Fibroblast of skin of abdomen (primary cell): ENCODE measurements at regions not wholly inside any gene's neighbourhood (a gene's known extent, or its start where the extent isn't known, plus 50 kb on each side); places are given as distances from the start of the nearest gene placed in this dataset.

Source experiments
- DNase-seq: peaks from one replicate; pipeline ENCODE4 v3.0.0-alpha.2; 2013

DNA sequence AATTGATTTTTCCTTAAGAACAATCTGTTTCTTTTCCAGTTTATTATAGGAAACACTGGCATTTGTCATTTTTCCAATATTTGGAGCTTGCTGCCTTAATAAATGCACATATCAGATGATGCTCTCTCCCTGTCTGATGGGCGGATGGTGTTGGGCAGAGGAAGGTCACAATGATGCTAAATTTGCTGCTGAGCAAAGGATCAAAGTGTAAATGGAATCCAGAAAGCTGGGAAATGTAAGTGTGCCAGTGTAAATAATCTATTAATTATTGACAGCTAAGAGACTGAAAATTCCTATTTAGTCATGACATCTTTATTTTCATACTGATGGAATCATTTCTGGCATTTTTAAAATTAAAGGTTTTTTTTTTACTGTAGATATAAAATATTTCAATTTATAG lies 243.2 kb downstream of the PTBP2 start:
- no peak for DNase-seq

DNA sequence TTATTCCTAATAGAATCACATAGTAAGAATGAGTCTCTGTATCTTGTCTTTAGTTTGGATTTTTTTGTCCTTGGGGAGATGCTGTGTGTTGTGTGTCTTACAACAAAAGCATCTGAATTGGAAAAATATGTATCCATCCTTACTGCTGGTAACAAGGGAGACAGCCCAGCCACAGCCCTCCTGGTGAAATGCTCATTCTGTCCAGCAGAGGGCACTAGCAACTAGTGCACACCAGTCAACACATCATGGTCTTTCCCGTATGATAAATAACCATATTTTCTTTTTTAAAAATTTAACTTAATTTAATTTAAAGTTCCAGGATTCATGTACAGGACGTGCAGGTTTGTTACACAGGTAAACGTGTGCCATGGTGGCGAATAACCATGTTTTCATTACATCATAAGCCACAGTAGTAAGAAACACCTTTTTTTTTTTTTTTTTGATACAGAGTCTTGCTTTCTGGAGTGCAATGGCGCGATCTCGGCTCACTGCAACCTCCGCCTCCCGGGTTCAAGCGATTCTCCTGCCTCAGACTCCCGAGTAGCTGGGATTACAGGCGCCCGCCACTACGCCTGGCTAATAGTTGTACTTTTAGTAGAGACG lies 245.1 kb downstream of the PTBP2 start:
- DNase-seq: peak; percentile 73

DNA sequence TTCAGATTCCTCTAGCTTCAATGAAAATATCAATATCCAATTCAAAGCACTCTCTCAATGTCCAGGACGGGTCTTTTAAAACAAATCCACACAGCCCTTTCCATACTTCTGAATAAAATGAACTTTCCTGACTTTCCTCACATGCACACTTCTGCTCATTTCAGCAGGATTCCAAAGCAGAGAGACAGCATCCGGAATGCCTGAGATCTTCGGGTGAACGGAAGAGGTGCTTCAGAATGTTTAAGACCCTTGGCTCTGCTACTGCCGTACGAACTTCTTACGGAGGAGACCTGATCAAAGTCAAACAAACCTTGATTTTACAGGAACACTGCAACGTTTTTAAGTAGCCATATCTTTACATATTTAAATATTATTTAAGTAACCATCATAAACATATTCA lies 245.7 kb downstream of the PTBP2 start:
- no peak for DNase-seq

DNA sequence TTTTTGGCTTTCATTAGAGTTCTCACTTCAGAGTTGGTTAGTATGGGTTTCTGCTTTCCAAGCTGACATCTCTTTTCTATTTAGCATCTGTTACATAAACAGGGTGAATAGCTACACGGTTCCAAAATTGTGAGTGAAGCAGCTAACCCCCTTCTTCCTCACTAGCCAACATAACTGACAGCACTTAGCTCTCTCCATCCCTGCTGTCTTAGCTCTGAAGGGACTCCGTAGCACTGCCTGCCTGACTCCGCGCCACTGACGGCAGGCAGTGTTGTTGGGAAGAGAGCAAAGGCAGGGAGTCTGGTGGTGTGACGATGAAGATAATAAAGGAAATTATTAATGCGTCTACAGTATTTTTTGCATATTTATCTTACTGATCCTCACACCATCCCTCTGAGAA lies 247.0 kb downstream of the PTBP2 start:
- DNase-seq: no peak

DNA sequence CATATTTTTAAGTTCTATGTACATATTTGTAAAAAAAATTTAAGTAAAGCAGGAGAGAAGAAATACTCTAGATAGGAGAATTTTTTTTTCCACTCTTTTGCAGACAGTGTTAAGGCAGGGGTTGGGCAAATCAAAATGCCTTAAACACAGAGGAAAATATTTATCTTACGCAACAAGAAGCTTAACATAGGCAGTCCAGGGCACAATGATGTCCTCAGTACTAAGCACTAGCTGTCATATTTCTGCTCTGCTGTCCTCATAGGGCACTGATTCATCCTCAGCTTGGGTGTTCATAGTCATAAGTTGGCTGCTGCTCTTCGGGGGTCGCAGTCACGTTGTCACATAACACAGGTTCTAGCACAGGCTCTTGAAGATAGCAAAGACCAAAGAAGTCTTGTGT lies 247.4 kb downstream of the PTBP2 start:
- peak; percentile 27 for DNase-seq

DNA sequence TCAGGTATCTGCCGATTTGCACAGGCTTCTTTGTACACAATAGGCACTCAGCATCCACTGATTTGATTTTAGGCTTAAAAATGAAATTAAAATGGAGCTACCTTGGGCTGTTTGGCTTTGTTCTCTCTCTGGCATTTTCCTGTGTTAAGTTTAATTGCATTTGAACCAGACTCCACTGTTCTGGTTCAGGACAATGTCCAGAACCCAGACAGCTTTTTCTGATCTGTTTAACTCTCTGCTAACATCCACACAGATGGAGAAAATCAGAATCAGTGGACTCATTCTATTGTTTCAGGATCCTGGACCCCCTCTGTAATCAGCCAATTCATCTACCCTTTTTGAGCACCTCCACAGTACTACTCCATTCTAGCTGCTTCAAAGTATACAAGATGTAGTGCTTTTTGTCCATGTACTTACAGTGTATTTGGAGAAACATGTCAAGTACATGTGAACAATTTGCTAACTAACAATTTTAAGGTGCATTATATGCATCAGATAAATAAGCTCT lies 248.1 kb downstream of the PTBP2 start:
- DNase-seq: no peak

DNA sequence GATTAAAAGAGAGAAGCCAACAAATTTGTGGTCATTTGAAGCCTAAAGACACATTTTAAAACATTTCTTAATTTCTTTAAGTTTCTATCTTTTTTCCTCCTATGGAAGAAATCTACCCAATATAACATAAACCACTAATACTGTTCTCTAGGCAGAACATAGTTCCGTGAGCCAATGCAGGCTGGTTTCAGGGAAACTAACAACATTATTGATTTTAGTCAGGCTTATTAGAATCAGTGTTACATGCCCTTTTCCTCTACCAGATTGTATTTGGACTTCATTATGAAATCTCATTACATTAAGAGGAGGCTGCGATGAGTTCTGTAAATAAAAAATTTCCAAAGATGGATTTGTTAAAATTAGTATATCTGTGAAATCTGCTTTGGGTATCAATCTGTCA lies 249.9 kb downstream of the PTBP2 start:
- DNase-seq: no peak

DNA sequence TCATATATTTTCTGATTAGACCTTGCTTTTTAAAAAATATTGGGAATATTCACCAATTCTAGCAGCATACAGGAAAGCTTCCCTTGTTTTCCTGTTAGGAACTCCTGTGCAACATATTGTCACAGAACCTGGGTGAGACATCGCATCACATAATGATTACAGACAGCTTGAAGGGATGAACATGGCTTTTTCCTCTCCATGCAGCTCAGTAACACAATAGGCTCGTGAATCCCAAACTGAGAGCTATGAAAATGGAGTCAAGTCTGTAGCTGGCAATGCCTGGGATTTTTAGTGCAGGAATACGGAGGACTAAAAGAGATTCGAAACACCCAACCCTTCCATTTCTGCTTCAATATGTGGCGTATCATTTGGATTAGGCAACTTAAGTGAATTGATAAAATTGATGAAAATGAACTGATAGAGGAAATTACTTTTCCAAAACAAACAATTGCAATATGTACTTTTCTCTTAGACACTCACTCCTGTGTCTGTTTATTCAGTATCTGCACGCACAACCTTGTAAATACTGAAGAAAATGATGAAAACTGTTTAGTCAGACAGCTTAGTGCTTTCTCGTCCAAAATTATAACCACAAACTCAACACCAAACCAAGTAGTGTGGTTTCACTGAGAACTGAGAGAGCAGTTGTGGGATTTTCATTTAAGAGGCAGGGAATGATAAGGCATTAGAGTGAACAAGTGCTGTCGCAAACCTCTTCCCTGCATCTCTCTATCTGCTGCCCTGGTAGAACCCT lies 250.4 kb downstream of the PTBP2 start:
- no peak for DNase-seq

DNA sequence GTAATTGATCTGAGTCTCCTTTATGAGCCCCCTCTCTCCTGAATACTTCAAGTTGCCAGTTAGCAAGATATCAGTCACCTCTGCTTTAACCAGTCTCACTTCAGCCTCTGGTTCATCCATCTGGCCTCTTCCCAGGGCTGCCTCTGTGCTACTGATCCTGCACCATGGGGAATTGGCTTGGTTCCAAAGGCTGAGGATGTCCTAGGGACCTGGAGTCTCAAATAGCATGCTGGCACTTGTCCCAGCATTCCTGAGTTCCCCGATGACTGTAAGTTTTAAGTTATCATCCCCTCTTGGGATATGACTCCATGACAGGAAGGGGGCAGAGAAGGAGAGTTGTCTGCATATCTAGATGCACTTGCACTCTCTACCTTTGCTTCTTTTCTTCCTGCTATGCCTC lies 252.0 kb downstream of the PTBP2 start:
- DNase-seq: peak; percentile 45

DNA sequence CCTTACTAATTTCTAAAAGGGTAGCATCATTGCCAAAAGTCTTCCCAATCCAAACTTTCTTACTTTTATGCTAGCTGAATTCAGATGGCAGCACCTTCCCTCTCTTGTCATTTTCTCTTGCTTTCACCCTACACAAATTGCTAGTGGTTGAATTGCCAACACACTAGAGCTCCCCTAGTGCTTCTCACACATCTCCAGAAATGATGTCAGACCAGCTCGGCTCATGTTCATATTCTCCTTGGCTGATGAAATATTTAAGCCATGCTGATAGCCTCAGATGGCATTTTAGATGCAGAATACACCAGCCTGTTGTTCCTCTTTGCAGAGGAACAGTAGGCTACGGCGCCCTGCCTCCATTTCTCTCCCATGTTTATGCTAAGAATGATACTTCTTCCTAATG lies 256.9 kb downstream of the PTBP2 start:
- peak; percentile 40 for DNase-seq

DNA sequence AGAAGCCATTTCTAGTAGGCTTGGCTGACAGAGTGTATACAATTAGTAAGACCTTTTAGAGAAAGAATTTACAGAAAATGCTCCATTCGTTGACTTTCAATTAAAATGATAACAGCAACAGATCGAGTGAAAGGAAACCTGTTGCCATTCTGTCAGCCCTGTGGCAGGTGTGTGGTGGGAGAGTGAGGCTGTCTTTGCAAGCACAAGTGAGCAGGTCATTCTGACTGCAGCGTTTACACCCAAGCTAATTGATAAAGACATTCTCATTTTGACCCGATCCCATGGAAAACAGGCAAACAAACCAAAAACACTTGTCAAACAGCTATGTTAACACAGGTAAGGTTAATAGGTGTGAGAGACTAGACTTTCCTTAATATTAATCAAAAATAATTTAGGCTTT lies 257.3 kb downstream of the PTBP2 start:
- no peak for DNase-seq

DNA sequence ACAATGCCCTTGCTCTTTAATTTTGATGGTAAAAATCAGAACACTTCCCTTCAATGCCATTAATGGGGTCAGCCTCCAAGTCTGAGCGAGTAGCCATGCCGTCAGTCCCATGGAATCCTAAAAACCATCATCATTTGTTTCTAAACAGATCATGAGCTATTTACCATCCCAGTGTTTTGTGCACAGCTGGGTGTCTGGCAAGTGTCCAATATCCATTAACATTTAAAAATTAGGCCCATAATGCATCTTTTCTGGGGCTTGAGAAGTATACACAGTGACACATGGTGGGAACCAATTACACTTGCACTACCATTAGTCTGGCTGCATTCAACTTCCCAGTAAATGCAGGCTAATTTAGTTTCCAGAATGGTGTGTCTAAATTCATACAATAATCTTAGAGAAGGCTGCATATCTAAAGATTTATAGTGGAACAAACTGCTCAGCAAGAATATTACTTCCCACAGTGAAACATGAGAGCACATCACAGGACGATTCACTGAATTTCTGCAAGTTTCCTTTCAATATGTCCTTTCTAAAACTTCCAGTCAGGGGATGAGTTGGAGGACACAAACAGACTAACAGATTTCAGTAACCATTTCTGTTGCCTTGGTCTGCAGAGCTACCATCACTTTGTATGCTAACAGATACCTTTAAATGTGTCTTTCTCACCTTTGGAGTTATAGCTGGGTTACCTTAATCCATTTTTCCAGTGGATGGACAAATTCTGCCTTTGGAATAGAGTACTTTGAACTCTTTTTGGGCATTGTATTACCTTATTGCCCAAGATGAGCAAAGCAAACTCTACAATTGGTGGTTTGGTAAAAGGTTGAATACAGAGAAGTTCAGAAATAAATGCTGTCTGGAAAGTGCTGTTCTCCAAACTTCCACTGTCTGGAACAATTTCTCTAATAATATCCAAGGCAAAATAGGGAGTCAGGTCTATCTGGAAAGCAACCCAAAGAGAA lies 258.0 kb downstream of the PTBP2 start:
- no peak for DNase-seq

DNA sequence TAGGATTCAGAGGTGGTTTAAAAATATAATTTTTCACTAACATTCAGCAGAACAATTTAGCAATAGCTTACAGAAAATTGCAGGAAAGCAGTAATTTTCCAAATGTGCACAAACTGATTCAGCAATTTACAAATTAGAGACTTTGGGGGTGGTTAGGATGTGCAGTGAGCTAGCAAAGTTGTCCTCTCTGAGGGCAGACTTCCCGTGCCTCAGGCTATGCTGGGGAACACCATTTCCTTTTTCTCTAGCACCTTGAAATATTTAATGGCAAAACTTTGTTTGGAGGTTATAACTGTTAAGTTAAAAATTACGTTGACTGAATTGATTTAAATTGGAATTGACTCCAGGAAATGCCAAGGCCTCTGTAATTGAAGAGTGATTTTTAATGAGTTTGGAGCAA lies 258.9 kb downstream of the PTBP2 start:
- DNase-seq: no peak

DNA sequence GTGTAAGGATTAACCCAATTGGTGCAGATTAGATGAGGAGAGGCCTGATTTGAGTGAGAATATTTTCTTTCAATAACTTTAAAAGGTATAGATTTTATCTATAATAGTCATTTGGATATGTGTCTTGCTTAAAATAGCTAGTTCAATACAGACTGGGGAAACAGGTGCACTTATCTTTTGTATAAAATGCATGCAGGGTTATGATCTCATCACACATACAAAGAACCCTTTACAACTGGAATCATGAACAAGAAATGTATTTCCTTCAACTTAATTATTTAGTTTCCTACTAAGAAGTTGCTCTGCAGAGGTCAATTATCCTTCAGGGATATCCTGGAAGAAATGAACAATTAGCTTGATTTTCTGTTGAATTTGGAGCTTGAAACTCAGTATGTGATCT lies 259.6 kb downstream of the PTBP2 start:
- no peak for DNase-seq

DNA sequence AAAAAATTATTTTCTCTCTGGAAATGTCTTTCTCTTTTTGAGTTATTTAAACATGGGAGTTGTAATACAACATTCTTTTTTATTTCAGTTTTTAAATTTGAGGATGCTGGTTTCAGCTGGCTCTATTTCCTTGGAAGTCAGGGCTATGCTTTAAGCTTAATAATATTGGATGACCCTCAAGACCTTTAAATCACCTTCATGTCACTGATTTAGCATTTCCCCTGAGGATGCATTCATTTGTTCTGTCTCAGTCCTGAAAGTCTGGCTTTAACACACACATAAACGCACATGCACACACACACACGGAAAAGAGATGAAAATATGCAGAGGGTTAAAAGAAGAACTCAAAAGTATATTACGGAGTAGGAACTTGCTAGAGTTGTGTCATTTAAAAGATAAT lies 260.5 kb downstream of the PTBP2 start:
- no peak for DNase-seq

DNA sequence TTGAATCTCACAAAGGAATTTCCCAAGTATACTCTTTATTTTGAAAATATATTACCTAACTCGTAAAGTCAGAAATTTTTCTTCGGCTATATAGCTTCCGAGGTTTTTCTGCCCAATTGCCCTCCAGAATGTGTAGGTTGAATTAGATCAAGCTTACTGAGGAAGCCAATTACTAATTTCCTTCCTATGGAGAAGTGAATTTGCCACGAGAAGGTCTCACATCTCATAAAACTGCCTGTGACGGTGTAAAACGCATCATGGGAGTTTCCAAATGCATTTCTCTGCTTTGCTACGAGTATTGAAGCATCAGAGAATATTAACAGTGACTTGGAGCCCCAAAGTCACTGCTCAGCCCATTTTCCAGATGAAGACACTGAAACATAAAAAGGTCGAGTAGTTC lies 262.3 kb downstream of the PTBP2 start:
- DNase-seq: no peak

DNA sequence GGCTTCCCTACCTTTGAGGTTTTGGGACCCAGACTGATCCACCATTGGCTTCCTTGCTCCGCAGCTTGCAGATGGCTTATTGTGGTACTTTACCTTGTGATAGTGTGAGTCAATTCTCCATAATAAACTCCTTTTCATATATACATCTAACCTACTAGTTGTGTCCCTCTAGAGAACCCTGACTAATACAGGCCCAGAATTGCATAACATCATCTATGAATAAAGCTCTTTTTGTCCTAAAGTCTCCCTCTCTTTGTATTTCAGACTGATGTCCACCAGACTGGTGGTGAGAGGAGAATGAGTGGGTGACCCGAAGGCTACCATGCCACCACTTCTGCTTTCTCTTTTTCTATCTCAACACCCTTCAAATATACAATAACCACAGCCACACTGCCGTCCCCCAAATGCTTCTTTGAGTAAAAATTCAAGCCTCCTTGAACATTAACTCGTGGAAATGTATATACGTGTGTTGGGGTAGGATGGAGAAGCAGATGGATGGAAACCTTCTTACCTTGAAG lies 265.7 kb downstream of the PTBP2 start:
- DNase-seq: no peak

DNA sequence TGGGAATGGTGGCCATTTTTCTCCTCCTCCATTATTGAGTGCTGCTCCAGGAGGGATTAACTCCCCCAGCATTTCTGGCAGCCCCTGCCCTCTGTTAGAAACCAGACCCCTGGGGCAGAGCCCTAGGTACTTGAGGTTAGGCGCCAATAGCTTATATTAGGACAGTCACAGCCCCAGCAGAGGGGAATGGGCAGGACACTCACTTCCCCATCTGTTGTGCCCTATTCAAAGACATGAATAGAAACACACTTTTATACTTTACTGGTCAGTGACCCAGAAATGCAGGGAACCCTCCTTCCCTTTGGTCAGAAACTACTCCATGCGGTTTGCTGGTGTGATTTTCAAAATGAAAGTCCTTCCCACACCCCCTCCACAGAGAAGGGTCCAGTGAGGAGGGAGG lies 267.7 kb downstream of the PTBP2 start:
- DNase-seq: no peak

DNA sequence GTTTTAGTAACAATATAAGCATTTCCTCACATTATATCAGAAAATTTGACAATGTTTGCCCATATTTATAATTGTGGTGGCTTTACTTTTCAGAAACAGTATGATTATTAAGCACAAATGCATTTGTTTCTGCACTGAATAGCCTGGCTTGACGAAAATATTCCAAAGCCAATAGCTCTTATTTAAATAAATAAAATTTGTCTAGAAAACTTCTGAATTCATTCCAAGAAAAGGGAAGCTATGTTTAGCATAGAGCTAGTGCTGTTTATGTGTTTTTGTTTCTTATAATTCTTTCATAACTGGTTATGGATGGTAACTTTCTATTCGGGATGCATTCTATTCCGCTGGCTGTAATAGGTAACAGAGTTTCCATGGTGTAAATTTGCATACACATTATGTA lies 268.6 kb downstream of the PTBP2 start:
- DNase-seq: no peak

DNA sequence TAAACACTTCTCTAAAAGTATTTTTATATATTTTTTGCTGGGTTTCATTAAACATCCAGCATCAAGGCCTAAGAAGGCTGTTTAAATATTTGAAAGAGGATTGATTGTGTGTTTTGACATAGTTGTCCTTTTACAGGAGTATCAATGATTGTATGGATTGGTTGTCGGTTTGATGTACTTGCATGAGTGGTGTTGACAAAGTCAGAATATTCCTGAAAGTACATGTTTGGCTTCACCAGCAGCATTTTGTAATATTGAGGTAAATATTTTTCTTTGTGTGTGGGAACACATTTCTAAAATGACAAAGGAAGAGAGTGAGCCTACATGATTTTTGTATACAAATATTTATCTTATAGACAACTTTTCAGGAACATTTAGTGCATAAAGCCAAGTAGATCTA lies 269.7 kb downstream of the PTBP2 start:
- no peak for DNase-seq

DNA sequence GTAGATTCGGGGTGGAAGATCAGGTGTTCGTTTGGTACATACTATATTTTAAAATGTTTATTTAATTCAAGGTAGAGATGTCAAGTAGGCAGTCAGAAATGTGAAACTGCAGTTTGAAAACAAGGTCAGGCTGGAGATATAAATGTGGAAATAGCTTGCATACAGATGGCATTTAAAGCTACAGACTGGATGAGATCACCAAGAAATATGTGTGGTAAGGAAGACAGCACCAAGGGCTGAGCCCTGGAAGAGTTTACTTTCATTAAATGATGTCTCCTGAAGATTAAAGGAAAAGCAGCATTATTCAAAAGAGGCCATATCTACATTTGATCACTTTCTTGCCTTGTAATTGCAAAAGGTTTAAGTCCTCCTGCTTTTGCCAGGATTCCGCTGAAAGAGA lies 271.3 kb downstream of the PTBP2 start:
- DNase-seq: peak; percentile 65

DNA sequence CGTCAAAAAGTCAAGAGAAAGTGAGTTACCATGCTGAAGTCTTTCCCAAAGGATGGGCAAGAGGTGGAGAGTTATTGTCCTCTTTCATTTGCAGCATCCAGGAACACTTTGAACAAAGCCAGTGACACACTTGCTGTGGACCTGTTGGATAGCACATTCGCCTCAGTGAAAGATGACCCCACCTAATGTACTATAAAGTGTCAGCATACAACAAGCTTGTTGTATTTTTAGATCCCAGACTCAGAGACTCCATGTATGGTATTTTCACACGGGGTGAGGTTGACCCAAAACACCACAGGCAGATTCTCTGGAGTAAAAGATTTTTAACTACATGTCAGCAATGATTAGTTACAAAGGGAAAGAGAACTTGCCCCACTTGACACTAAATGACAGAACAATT lies 273.8 kb downstream of the PTBP2 start:
- DNase-seq: no peak

DNA sequence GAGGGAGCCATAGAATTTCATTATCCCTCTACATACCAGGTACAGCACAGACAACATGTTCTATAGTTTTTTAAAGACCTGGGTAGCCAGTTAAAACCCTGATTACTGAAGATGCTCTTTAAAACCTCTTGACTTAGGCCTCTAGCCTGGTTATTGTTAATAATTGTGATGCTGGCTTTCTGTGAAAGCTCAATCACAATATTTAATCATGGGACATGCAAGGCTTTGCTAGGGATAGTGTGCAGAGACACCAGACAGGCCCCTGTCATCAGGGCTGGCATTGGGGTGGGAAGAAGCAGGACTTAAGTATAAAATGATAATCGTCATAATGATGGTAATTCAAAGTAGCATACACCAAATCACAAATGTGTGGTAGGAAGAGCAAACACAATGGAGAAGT lies 274.4 kb downstream of the PTBP2 start:
- DNase-seq: no peak
